ENCODE measurements at regions not wholly inside any gene's neighbourhood (a gene's known extent, or its start where the extent isn't known, plus 50 kb on each side); places are given as distances from the start of the nearest gene placed in this dataset.

GRCh38 chr4:123144616-123145015 is 222.2 kb upstream of the NUDT6 start:
- intact Hi-C loops (cut with DNase I) = no loop called here
- H3K27ac ChIP-seq = no peak overlapping the region
- DNase-seq = no peak
- no peaks in the 10 kb centered on the region for H3K36me3 ChIP-seq (replicated peaks in 1 of 2)
- H3K27me3 ChIP-seq = no peaks in the 10 kb centered on the region
- H3K4me3 ChIP-seq = no peak overlapping the region
- TF ChIP-seq CTCF (IDR thresholded peaks at IDR 0.05) (no peak), POLR2A (IDR thresholded peaks at IDR 0.05) (no peak)
- H3K4me1 ChIP-seq (replicated peaks in 1 of 2) = no peaks in the 10 kb centered on the region
- no peaks in the 10 kb centered on the region for H3K9me3 ChIP-seq (replicated peaks in 1 of 3)

- H3K4me3 ChIP-seq = no peak overlapping the region
- no peaks in the 10 kb centered on the region for H3K36me3 ChIP-seq (replicated peaks in 1 of 2)
- no peaks in the 10 kb centered on the region for H3K27me3 ChIP-seq
- WGBS, 4 donors = 57 to 61% (median 58%) methylated on average over 3 of the region's 3 CpGs
- TF ChIP-seq POLR2A (IDR thresholded peaks at IDR 0.05) (no peak), CTCF (IDR thresholded peaks at IDR 0.05) (no peak)
- no peak overlapping the region for H3K27ac ChIP-seq
- intact Hi-C loops (cut with DNase I) = no loop called here
- H3K4me1 ChIP-seq (replicated peaks in 1 of 2) = no peaks in the 10 kb centered on the region
- no peak for DNase-seq
- H3K9me3 ChIP-seq (replicated peaks in 1 of 3) = no peaks in the 10 kb centered on the region
Measured at GRCh38 chr4:123158576-123158975, 236.2 kb upstream of the NUDT6 start.

- 64 to 67% (median 65%) methylated on average over 2 of the region's 2 CpGs for WGBS, 4 donors
Measured at GRCh38 chr4:123159479-123159878, 237.1 kb upstream of the NUDT6 start.

GRCh38 chr4:123162859-123163258 is 233.7 kb upstream of the SPRY1 start:
- no peaks in the 10 kb centered on the region for H3K4me1 ChIP-seq (replicated peaks in 1 of 2)
- intact Hi-C loops (cut with DNase I) = no loop called here
- no peaks in the 10 kb centered on the region for H3K9me3 ChIP-seq (replicated peaks in 1 of 3)
- no peak overlapping the region for H3K27ac ChIP-seq
- H3K36me3 ChIP-seq (replicated peaks in 1 of 2) = no peaks in the 10 kb centered on the region
- no peak for TF ChIP-seq CTCF (IDR thresholded peaks at IDR 0.05)
- H3K4me3 ChIP-seq = no peak overlapping the region
- 93 to 98% (median 95%) methylated on average over 4 of the region's 4 CpGs for WGBS, 4 donors
- H3K27me3 ChIP-seq = no peaks in the 10 kb centered on the region
- DNase-seq = no peak

More at GRCh38 chr4:123159479-123159878, 237.1 kb upstream of the NUDT6 start:
- Histone ChIP-seq H3K27me3 (no peaks in the 10 kb centered on the region), H3K4me1 (replicated peaks in 1 of 2) (no peaks in the 10 kb centered on the region), H3K9me3 (replicated peaks in 1 of 3) (no peaks in the 10 kb centered on the region), H3K4me3 (no peak overlapping the region), H3K36me3 (replicated peaks in 1 of 2) (no peaks in the 10 kb centered on the region), H3K27ac (no peak overlapping the region)
- TF ChIP-seq CTCF (IDR thresholded peaks at IDR 0.05) = no peak
- TF ChIP-seq POLR2A (IDR thresholded peaks at IDR 0.05) = no peak
- intact Hi-C loops (cut with DNase I) = no loop called here
- DNase-seq = no peak

Measured in adrenal gland (tissue), 9 donors.